Activated T-helper 9 cell treated with anti-CD3 and anti-CD28 coated beads, Interleukin-2, amount 50 U/mL, for 16 hours (primary cell): ENCODE measurements at regions not wholly inside any gene's neighbourhood (a gene's known extent, or its start where the extent isn't known, plus 50 kb on each side); places are given as distances from the start of the nearest gene placed in this dataset.
"Not testable (repeated sequence)": the region's sequence is repeated elsewhere in the genome, so short reads cannot be mapped to it uniquely, and the experiment has no call there.

Experiments
- DNase-seq: peaks from one replicate; pipeline ENCODE4 v3.0.0-alpha.2; 2020; ENCODE audit warnings: low read depth

GRCh38 chr1:228611707-228612106 lies 123.6 kb upstream of the RHOU start:
- not testable (repeated sequence) for DNase-seq

GRCh38 chr1:228622002-228622716 lies 113.1 kb upstream of the RHOU start:
- not testable (repeated sequence) for DNase-seq

GRCh38 chr1:228626481-228626880 lies 108.8 kb upstream of the RHOU start:
- not testable (repeated sequence) for DNase-seq

GRCh38 chr1:228632858-228633257 lies 102.4 kb upstream of the RHOU start:
- DNase-seq = not testable (repeated sequence)

GRCh38 chr1:228635304-228635703 lies 100.0 kb upstream of the RHOU start:
- DNase-seq = not testable (repeated sequence)

GRCh38 chr1:228637529-228637928 lies 97.8 kb upstream of the RHOU start:
- not testable (repeated sequence) for DNase-seq

- no peak for DNase-seq
Measured at GRCh38 chr1:228646717-228647522, 88.4 kb upstream of the RHOU start.

GRCh38 chr1:228647523-228648444 lies 87.5 kb upstream of the RHOU start:
- DNase-seq = no peak

- DNase-seq = no peak
Measured at GRCh38 chr1:228648647-228649383, 86.5 kb upstream of the RHOU start.

GRCh38 chr1:228650141-228650540 lies 85.1 kb upstream of the RHOU start:
- DNase-seq = no peak

GRCh38 chr1:228650946-228651345 lies 84.3 kb upstream of the RHOU start:
- no peak for DNase-seq

- DNase-seq = no peak
Measured at GRCh38 chr1:228652116-228652515, 83.2 kb upstream of the RHOU start.

- not testable (repeated sequence) for DNase-seq
Measured at GRCh38 chr1:228653057-228653456, 82.2 kb upstream of the RHOU start.

- no peak for DNase-seq
Measured at GRCh38 chr1:228653748-228654147, 81.5 kb upstream of the RHOU start.

- DNase-seq = no peak
Measured at GRCh38 chr1:228655796-228656394, 79.4 kb upstream of the RHOU start.

- DNase-seq = not testable (repeated sequence)
Measured at GRCh38 chr1:228662007-228662689, 73.1 kb upstream of the RHOU start.

- DNase-seq = peak; percentile 60
Measured at GRCh38 chr1:228664399-228664914, 70.8 kb upstream of the RHOU start.

GRCh38 chr1:228666686-228667623 lies 68.3 kb upstream of the RHOU start:
- no peak for DNase-seq
